GM23338 (cell line): ENCODE measurements at regions not wholly inside any gene's neighbourhood (a gene's known extent, or its start where the extent isn't known, plus 50 kb on each side); places are given as distances from the start of the nearest gene placed in this dataset.

Source experiments
- CREB1 ChIP-seq: fragments of 250-450 bp; sonication (Bioruptor Pico); IDR thresholded peaks from 2 replicates; pipeline ENCODE4 v1.5.0; 2020; ENCODE audit warnings: low read depth, mild to moderate bottlenecking, moderate library complexity
- CTCF ChIP-seq, 2 experiments: fragments of 200-600 bp in 1 of 2; sonication (generic) in 1 of 2; conservative IDR thresholded peaks; 2 replicates each; pipeline versions ENCODE4 v1.5.1 to v1.6.1; 2016 to 2017; ENCODE audit warnings: antibody characterized with exemption in 2 of 2, low read depth in 2 of 2, mild to moderate bottlenecking in 2 of 2, moderate library complexity in 1 of 2
- ETS1 ChIP-seq: IDR thresholded peaks from 2 replicates; pipeline ENCODE4 v1.6.1; 2016; ENCODE audit warnings: antibody characterized with exemption
- EZH2 ChIP-seq: fragments of 200-600 bp; sonication (generic); IDR thresholded peaks from one replicate; pipeline ENCODE4 v1.8.0; 2017; ENCODE audit warnings: antibody characterized with exemption, mild to moderate bottlenecking, low read depth; ENCODE audit not compliant: unreplicated experiment
- EZH2phosphoT487 ChIP-seq: fragments of 200-600 bp; sonication (generic); IDR thresholded peaks from one replicate; pipeline ENCODE4 v1.8.1; 2018; ENCODE audit warnings: antibody characterized with exemption; ENCODE audit not compliant: unreplicated experiment
- JUNB ChIP-seq: IDR thresholded peaks from one replicate; pipeline ENCODE4 v1.6.1; 2016; ENCODE audit warnings: antibody characterized with exemption; ENCODE audit not compliant: unreplicated experiment
- NANOG ChIP-seq: IDR thresholded peaks from 2 replicates; pipeline ENCODE4 v1.6.1; 2016; ENCODE audit warnings: antibody characterized with exemption, borderline replicate concordance
- POLR2AphosphoS5 ChIP-seq: IDR thresholded peaks from 2 replicates; pipeline ENCODE4 v1.6.1; 2016; ENCODE audit warnings: antibody characterized with exemption, low read depth
- REST ChIP-seq: IDR thresholded peaks from one replicate; pipeline ENCODE4 v1.6.1; 2018; ENCODE audit warnings: antibody characterized with exemption; ENCODE audit not compliant: unreplicated experiment
- STAT1 ChIP-seq: IDR thresholded peaks from one replicate; pipeline ENCODE4 v1.6.1; 2016; ENCODE audit warnings: antibody characterized with exemption; ENCODE audit not compliant: unreplicated experiment
- ZNF114 ChIP-seq: fragments of 250-450 bp; sonication (Bioruptor Pico); IDR thresholded peaks from 2 replicates; pipeline ENCODE4 v1.5.0; 2020; ENCODE audit warnings: mild to moderate bottlenecking, moderate library complexity

GRCh38 chr6:98579941-98580340 is 254.4 kb upstream of the POU3F2 start:
- TF ChIP-seq CREB1 (CRISPR knock-in tag) (no peak), CTCF (conservative IDR thresholded peaks at IDR 0.05; ENCODE audit: low read depth in 2 of 2) (no peak), POLR2AphosphoS5 (no peak), JUNB (no peak), STAT1 (no peak), ZNF114 (CRISPR knock-in tag) (no peak), EZH2 (no peak), REST (no peak), ETS1 (no peak), EZH2phosphoT487 (no peak), NANOG (no peak)
